Ammon's horn (tissue), 1 donor: ENCODE measurements at regions not wholly inside any gene's neighbourhood (a gene's known extent, or its start where the extent isn't known, plus 50 kb on each side); places are given as distances from the start of the nearest gene placed in this dataset.
A peak's percentile ranks its signal among the peaks of the same experiment; 100 is the strongest.

Experiments
- DNase-seq: peaks from one replicate; pipeline ENCODE4 v3.0.0-alpha.2; 2016; ENCODE audit warnings: low spot score

GRCh38 chr4:163764569-163764968, 270.1 kb downstream of the TMA16 start:
- DNase-seq, result no peak

GRCh38 chr4:163768014-163768413, 273.5 kb downstream of the TMA16 start:
- DNase-seq, result no peak

- no peak for DNase-seq
Observed at GRCh38 chr4:163772238-163772637, 277.7 kb downstream of the TMA16 start.

GRCh38 chr4:163773940-163774339, 279.4 kb downstream of the TMA16 start:
- no peak for DNase-seq

GRCh38 chr4:163776957-163777356, 282.5 kb downstream of the TMA16 start:
- no peak for DNase-seq

GRCh38 chr4:163781726-163782125, 287.2 kb downstream of the TMA16 start:
- no peak for DNase-seq

- no peak for DNase-seq
Observed at GRCh38 chr4:163790231-163790630, 295.7 kb downstream of the TMA16 start.

GRCh38 chr4:163795885-163796284, 301.4 kb downstream of the TMA16 start:
- DNase-seq, result no peak

GRCh38 chr4:163804001-163804400, 309.5 kb downstream of the TMA16 start:
- no peak for DNase-seq

GRCh38 chr4:163806653-163807052, 312.2 kb downstream of the TMA16 start:
- no peak for DNase-seq

- no peak for DNase-seq
Observed at GRCh38 chr4:163808011-163808410, 313.5 kb downstream of the TMA16 start.

GRCh38 chr4:163810755-163811154, 316.3 kb downstream of the TMA16 start:
- DNase-seq, result no peak

GRCh38 chr4:163815776-163816175, 321.3 kb downstream of the TMA16 start:
- no peak for DNase-seq

- DNase-seq, result no peak
Observed at GRCh38 chr4:163816494-163816893, 322.0 kb downstream of the TMA16 start.

- no peak for DNase-seq
Observed at GRCh38 chr4:163818673-163819072, 324.2 kb downstream of the TMA16 start.

- peak; percentile 8 for DNase-seq
Observed at GRCh38 chr4:163833669-163834068, 339.2 kb downstream of the TMA16 start.

GRCh38 chr4:163846008-163846407, 351.5 kb downstream of the TMA16 start:
- no peak for DNase-seq

- no peak for DNase-seq
Observed at GRCh38 chr4:163852246-163852645, 357.8 kb downstream of the TMA16 start.

GRCh38 chr4:163857903-163858302, 363.4 kb downstream of the TMA16 start:
- no peak for DNase-seq

GRCh38 chr4:163858515-163858914, 364.0 kb downstream of the TMA16 start:
- no peak for DNase-seq

- DNase-seq, result no peak
Observed at GRCh38 chr4:163863082-163863481, 368.6 kb downstream of the TMA16 start.

- no peak for DNase-seq
Observed at GRCh38 chr4:163865010-163865409, 370.5 kb downstream of the TMA16 start.

GRCh38 chr4:163866728-163867315, 372.3 kb downstream of the TMA16 start:
- DNase-seq, result no peak

- no peak for DNase-seq
Observed at GRCh38 chr4:163868445-163868844, 374.0 kb downstream of the TMA16 start.

- DNase-seq, result no peak
Observed at GRCh38 chr4:163871078-163871477, 376.6 kb downstream of the TMA16 start.
